ENCODE measurements at regions not wholly inside any gene's neighbourhood (a gene's known extent, or its start where the extent isn't known, plus 50 kb on each side); places are given as distances from the start of the nearest gene placed in this dataset.

DNA sequence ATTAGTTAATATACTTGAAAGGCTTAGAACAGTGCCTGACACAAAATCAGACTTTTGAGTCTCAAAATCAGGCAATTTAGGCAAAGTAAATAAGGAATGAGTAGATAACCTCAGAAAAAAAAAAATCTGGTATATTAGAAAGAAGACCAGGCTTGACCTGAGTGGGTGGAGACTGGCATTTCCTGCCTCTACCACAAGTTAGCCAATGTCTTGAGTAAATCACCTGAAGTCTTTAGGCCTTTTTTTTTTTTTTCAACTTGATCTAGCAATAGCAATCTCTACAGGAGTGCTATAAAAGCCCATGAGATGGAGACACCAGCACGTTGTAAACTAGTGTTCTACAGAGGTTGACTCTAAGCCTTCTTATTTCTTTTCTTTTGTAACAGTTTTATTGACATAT, 104.2 kb upstream of the RASEF start:
- TF ChIP-seq, protein P1, sequence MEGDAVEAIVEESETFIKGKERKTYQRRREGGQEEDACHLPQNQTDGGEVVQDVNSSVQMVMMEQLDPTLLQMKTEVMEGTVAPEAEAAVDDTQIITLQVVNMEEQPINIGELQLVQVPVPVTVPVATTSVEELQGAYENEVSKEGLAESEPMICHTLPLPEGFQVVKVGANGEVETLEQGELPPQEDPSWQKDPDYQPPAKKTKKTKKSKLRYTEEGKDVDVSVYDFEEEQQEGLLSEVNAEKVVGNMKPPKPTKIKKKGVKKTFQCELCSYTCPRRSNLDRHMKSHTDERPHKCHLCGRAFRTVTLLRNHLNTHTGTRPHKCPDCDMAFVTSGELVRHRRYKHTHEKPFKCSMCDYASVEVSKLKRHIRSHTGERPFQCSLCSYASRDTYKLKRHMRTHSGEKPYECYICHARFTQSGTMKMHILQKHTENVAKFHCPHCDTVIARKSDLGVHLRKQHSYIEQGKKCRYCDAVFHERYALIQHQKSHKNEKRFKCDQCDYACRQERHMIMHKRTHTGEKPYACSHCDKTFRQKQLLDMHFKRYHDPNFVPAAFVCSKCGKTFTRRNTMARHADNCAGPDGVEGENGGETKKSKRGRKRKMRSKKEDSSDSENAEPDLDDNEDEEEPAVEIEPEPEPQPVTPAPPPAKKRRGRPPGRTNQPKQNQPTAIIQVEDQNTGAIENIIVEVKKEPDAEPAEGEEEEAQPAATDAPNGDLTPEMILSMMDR (IDR thresholded peaks at IDR 0.05 in 8 of 11, conservative IDR thresholded peaks at IDR 0.05 in 3 of 11) = no peak
- TF ChIP-seq POLR2A (IDR thresholded peaks at IDR 0.05) = no peak
- TF ChIP-seq POLR2AphosphoS5 (IDR thresholded peaks at IDR 0.05) = no peak
